Parathyroid adenoma (tissue), 2 donors: ENCODE measurements at regions not wholly inside any gene's neighbourhood (a gene's known extent, or its start where the extent isn't known, plus 50 kb on each side); places are given as distances from the start of the nearest gene placed in this dataset.

ENCODE experiments used
- H2AFZ ChIP-seq: fragments of 300-600 bp; sonication (generic); one replicate; pipeline ENCODE4 v1.7.0; 2017; ENCODE audit warnings: antibody characterized with exemption, mild to moderate bottlenecking
- H3K27ac ChIP-seq: fragments of 300-600 bp; sonication (generic); one replicate; pipeline ENCODE4 v1.7.0; 2017
- H3K27me3 ChIP-seq: fragments of 300-600 bp; sonication (generic); one replicate; pipeline ENCODE4 v1.7.0; 2017; ENCODE audit warnings: low read length; ENCODE audit not compliant: control insufficient read depth, insufficient read depth
- H3K36me3 ChIP-seq: fragments of 300-600 bp; sonication (generic); one replicate; pipeline ENCODE4 v1.7.0; 2017; ENCODE audit warnings: low read length; ENCODE audit not compliant: control insufficient read depth, insufficient read depth
- H3K4me1 ChIP-seq: fragments of 300-600 bp; sonication (generic); one replicate; pipeline ENCODE4 v1.7.0; 2017; ENCODE audit warnings: control low read depth
- H3K4me2 ChIP-seq: fragments of 300-600 bp; sonication (generic); one replicate; pipeline ENCODE4 v1.7.0; 2017; ENCODE audit warnings: low read length
- H3K4me3 ChIP-seq: fragments of 300-600 bp; sonication (generic); one replicate; pipeline ENCODE4 v1.7.0; 2017; ENCODE audit warnings: low read depth, low read length
- H3K79me2 ChIP-seq: fragments of 300-600 bp; sonication (generic); one replicate; pipeline ENCODE4 v1.7.0; 2017; ENCODE audit warnings: control low read depth
- H3K9ac ChIP-seq: fragments of 300-600 bp; sonication (generic); one replicate; pipeline ENCODE4 v1.7.0; 2017; ENCODE audit warnings: mild to moderate bottlenecking
- H3K9me3 ChIP-seq: fragments of 300-600 bp; sonication (generic); one replicate; pipeline ENCODE4 v1.7.0; 2017; ENCODE audit warnings: low read length; ENCODE audit not compliant: control insufficient read depth
- TF ChIP-seq, protein P1 (sequence below): fragments of 300-600 bp; sonication (generic); IDR thresholded peaks from one replicate; pipeline ENCODE4 v1.7.0; 2017; ENCODE audit warnings: antibody characterized with exemption, mild to moderate bottlenecking
- donor health status: primary hyperparathyroidism.

DNA sequence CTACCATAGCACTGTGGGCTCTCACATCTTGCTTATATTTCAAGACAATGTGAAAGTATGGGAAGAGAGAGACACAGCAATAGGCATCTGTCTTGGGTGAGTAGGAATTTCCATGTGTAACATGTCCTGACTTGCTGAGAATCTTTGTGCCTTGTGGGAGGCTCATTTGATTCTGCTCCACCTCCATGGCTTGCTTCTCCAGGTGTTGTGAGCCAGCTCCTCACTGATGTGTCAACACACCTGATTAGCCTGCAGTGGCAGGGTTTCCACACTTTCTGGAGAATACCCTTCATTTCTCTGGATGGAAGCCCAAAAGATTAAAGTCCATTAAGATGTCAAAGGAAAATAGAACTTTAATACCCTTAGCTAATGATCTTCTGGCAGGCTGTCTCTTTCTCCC lies 613.6 kb downstream of the ZNF608 start:
- Histone ChIP-seq H2AFZ (no peak overlapping the region), H3K9me3 (no peaks in the 10 kb centered on the region), H3K9ac (no peak overlapping the region), H3K27ac (no peak overlapping the region), H3K27me3 (no peaks in the 10 kb centered on the region), H3K4me2 (no peak overlapping the region), H3K36me3 (no peaks in the 10 kb centered on the region), H3K4me3 (no peak overlapping the region), H3K4me1 (peaks cover 4% of the 10 kb centered on the region), H3K79me2 (no peaks in the 10 kb centered on the region)
- TF ChIP-seq, protein P1, sequence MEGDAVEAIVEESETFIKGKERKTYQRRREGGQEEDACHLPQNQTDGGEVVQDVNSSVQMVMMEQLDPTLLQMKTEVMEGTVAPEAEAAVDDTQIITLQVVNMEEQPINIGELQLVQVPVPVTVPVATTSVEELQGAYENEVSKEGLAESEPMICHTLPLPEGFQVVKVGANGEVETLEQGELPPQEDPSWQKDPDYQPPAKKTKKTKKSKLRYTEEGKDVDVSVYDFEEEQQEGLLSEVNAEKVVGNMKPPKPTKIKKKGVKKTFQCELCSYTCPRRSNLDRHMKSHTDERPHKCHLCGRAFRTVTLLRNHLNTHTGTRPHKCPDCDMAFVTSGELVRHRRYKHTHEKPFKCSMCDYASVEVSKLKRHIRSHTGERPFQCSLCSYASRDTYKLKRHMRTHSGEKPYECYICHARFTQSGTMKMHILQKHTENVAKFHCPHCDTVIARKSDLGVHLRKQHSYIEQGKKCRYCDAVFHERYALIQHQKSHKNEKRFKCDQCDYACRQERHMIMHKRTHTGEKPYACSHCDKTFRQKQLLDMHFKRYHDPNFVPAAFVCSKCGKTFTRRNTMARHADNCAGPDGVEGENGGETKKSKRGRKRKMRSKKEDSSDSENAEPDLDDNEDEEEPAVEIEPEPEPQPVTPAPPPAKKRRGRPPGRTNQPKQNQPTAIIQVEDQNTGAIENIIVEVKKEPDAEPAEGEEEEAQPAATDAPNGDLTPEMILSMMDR: no peak

DNA sequence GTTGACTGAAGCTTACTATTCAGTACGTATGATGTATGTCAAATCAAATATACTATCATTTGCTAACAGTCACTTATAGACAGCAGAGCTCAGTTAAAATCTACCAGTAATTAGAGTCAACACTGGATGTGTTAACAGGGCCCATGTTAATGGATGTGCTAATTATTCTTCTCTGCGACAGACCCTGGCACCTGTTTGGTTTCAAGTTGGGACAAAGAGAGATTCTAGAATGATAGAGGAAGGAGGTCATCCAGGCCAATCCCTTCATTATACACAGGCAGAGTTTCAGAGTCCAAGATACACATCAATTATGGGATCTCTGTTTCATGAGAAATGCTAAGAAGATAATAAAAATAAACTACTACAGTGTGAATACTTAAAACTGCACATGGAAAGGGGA lies 615.0 kb downstream of the ZNF608 start:
- TF ChIP-seq, protein P1: no peak
- H2AFZ ChIP-seq: no peak overlapping the region
- H3K27ac ChIP-seq: no peak overlapping the region

DNA sequence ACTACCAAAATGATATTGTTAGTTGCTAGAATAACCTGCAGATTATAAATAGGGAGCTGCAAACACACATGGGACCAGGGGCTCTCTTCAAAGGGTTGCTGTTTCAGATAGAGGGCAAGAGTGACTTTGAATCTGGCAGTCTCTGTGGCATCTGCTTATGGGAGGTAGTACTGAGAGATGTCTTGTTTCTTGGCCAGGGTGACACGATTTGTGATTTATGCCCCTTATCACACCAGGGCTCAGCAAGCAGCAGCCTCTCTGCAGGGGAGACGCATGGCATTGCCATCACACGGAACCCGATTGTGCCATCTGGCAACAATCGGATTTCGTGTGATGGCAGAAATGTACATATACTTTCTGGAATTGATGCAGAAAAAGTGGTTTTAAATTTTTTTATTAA lies 615.6 kb downstream of the ZNF608 start:
- Histone ChIP-seq H2AFZ (no peak overlapping the region), H3K4me2 (no peak overlapping the region), H3K4me3 (no peak overlapping the region), H3K79me2 (no peaks in the 10 kb centered on the region), H3K4me1 (peaks cover 7% of the 10 kb centered on the region), H3K9ac (no peak overlapping the region), H3K27ac (no peak overlapping the region), H3K9me3 (no peaks in the 10 kb centered on the region), H3K36me3 (no peaks in the 10 kb centered on the region), H3K27me3 (no peaks in the 10 kb centered on the region)
- TF ChIP-seq, protein P1: no peak

More for the DNA sequence above, 615.0 kb downstream of the ZNF608 start:
- Histone ChIP-seq H3K4me2 (no peak overlapping the region), H3K9me3 (no peaks in the 10 kb centered on the region), H3K4me1 (peaks cover 7% of the 10 kb centered on the region), H3K79me2 (no peaks in the 10 kb centered on the region), H3K9ac (no peak overlapping the region), H3K4me3 (no peak overlapping the region), H3K36me3 (no peaks in the 10 kb centered on the region), H3K27me3 (no peaks in the 10 kb centered on the region)

DNA sequence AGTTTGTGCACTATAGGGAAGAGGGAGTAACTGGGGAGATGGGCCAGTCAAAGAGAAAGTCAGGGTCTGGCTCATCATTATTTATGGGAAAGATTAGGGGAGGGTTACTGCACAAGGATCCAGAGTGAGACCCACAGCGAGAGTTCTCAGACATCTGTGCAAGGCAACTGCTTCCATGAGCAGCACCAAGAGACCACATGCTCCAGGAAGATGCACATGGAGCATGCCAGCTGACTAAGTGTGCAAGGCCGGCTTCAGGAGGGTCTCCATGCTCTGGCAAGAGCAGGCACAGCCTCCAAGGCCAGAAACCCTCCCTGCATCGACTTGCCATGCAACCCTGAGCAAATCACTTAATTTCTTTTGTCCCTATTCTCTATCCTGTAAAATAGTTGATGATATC lies 616.9 kb downstream of the CSNK1G3 start:
- TF ChIP-seq, protein P1: no peak
- H2AFZ ChIP-seq: no peak overlapping the region
- no peak overlapping the region for H3K9ac ChIP-seq
- no peaks in the 10 kb centered on the region for H3K79me2 ChIP-seq
- H3K27me3 ChIP-seq: no peaks in the 10 kb centered on the region
- H3K4me2 ChIP-seq: no peak overlapping the region
- no peaks in the 10 kb centered on the region for H3K9me3 ChIP-seq
- peaks cover 7% of the 10 kb centered on the region for H3K4me1 ChIP-seq
- no peaks in the 10 kb centered on the region for H3K36me3 ChIP-seq
- no peak overlapping the region for H3K27ac ChIP-seq
- H3K4me3 ChIP-seq: no peak overlapping the region

DNA sequence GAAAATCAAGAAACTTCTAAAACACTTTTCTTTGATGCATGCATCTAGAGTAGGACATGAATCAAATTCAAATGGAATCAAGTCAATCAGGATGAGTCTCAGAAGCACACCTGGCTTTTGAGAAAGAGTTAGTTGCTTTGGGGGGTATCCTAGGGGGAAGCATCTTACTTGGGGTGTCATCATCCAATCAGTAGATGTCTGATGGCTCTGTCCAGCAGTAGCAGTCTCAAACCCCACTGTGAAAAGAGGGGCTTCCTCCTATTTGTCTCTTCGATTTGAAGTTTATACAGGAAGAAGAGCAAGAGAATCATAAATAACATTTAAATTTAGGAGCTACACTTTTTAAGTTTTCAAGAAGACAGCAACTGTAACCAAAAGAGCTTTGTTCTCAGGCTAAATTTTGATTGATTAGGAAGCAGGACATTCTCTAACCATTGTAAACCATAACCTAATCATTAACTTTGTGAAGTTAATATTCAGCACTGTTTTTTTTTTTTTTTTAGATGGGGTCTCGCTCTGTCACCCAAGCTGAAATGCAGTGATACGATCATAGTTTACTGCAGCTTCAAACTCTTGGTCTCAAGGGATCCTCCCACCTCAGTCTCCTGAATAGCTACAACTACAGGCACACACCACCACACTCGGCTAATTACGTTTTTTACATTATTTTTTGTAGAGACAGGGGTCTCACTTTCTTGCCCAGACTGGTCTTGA lies 614.7 kb downstream of the CSNK1G3 start:
- Histone ChIP-seq H3K9ac (no peak overlapping the region), H3K27ac (no peak overlapping the region), H3K9me3 (no peaks in the 10 kb centered on the region), H3K4me3 (no peak overlapping the region), H3K4me1 (peaks cover 7% of the 10 kb centered on the region), H3K79me2 (no peaks in the 10 kb centered on the region), H3K4me2 (no peak overlapping the region), H3K36me3 (no peaks in the 10 kb centered on the region), H3K27me3 (no peaks in the 10 kb centered on the region), H2AFZ (no peak overlapping the region)
- TF ChIP-seq, protein P1: no peak
